HG03108 (cell line): ENCODE measurements at regions not wholly inside any gene's neighbourhood (a gene's known extent, or its start where the extent isn't known, plus 50 kb on each side); places are given as distances from the start of the nearest gene placed in this dataset.
A peak's percentile ranks its signal among the peaks of the same experiment; 100 is the strongest.

ENCODE experiments used
- ATAC-seq: cut with Tn5 transposase; IDR thresholded peaks from one replicate; pipeline ENCODE4 v1.9.1; 2021; ENCODE audit warnings: moderate library complexity; ENCODE audit not compliant: unreplicated experiment

DNA sequence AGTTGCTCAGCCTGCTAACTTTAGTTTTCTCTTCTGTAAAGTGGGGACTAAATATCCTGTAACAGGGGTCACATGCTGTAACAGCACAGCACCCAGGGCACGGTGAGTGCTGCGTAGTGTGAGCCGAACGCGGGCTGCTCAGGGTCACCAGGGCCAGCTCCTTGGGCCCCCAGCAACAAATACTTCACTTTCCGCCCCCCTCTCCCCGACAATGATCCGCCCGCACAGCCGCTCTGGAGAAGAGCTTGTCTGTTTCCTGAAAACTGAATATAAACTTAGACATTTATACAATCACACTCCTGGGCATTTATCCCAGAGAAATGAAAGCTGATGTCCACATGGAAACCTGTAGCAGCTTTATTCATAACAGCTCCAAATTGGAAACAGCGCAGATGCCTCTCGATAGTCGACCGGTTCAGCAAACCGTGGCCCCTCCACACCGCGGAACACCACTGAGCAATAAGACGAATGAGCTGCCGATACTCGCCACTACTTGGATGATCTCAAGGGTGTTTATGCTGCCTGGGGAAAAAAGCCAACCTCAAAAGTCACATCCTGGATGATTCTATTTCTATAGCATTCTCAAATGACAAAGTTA lies 267.2 kb downstream of the PARN start:
- ATAC-seq = no peak

DNA sequence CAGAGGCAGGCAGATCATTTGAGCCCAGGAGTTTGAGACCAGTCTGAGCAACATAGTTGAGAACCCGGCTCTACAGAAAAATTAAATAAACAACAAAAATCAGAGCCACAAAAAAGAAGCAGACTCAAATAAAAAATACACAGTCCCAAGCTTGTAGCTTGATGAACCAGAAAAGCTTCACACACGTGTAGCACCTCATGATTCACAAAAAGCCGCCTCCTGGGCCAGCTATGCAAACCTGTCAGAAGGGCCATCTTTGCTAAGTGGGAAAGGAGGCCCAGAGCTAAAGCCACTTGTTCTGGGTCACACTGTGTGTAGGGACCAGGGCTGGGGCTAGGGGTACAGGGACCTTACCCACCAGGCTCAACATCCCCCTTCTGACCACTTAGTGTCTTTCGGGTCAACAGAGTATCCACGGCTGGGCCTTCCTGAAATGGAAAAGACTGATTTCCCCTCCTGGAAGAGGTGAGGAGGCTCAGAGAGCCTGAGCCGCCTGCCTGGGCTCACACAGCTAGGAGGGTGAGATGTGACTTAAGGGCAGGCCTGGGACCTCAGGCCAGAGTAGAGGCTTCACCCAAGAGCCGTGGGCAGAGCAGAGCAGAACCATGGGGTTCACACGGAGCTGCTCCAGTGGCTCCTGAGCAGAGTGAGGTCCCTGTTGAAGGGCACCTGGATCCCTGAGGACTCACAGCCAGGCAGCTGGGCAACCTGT lies 269.6 kb downstream of the PARN start:
- no peak for ATAC-seq

DNA sequence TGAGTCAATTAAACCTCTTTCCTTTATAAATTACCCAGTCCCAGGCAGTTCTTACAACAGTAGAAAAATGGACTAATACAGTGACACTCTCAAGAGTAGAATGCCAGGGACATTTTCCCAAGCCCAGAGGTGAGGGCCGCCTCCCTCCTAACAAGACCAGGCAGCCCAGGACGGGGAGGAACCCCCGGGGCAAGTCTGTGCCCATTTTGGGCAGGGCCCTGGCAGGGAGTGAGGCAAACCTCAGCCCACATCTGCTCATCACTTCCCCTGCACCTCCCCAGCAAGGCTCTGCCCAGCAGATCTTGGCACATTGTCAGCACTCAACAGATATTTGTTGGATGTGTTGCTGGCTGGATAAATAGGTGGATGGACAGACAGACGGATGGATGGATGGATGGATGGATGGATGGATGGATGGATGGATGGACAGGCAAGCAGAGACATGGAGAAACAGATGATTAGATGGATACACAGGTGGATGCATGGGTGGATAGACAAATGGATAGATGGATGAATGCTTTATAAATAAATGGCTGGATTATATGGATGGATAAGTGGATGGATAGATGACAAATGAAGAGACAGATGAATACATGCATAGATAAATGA lies 271.3 kb downstream of the PARN start:
- ATAC-seq = no peak

DNA sequence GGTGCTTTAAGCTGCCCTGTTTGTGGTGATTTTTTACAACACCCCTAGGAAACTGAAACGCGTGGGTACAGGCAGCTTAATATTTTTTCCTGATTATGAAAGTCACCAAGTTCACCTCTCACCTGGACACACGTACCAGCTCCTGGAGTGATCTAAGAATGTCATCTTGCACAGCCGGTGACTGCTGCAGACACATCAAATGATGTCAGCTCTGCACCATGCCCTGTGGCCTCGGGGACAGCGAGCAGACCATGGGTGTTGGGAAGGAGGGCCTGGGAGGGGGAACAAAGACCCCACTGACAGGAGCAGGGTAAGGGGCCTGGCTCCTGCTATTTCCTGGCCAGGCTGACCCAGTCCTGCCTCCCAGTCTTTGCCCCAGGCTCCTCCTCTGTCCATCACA lies 272.7 kb downstream of the PARN start:
- no peak for ATAC-seq

DNA sequence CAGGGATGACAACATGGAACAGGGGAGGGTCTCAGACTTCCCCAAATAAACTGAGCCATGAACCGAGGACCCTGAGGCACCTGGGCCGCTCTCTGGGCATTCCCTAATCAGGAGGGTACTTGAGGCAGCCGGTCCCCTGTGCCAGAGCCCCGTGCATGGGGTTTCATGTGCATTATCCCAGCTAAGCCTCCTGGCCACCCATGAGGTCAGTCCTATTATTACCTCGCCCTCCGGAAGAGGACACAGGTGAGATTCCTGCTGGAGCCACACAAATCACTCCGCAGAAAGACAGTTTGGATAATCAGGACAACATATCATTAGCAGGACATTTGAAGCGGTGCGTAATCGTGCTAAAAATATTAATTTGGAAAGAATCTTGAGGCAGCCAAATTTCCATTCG lies 274.0 kb downstream of the PARN start:
- no peak for ATAC-seq

DNA sequence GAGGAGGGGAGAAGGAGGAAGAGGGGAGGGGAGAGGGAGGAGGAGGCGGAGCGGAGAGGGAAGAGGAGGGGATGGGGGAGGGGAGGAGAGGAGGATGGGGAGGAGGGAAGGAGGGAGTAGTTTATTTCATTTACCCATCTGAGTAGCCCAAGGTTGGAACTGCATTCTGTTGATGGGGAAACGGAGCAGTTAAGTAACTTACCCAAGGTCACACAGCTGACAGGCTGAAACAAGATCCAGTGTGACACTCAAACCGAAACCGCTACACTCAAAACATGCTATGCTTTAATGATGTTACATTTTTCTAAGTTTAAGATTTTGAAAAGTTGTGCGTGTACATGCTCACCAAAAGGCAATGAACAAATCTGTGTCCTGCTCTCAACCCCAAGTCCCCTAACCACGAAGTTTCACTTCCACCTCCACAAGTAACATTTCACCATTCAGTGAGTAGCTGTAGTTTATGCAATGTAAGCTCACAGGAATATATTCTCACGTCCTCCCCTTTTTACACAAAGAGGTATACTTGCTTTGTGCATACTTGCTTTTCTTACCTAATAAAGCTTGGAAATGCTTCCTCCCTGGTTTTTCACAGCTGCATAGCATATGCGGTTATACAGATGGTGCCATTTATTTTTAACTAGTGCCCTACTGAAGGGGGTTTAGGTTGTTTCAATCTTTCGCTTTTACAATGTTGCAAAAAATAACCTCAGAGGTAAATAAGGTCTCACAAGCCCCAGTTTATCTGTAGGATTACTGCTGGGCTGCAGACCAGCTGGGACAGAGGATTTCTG lies 275.3 kb downstream of the PARN start:
- peak; percentile 81 for ATAC-seq

DNA sequence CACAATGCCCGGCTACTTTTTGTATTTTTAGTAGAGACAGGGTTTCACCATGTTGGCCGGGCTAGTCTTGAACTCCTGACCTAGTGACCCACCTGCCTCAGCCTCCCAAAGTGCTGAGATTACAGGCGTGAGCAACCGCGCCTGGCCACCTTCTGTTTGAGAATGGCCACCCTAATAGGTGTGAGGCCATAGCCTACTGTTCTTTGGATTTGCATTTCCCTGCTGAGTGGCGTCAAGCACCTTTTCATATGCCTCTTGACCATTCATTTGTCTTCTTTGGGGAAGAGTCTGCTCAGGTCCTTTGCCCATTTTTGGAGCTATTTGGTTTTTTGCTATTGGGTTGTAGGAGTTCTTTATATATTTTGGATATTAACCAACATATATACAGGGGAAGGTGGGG lies 276.7 kb downstream of the PARN start:
- no peak for ATAC-seq

DNA sequence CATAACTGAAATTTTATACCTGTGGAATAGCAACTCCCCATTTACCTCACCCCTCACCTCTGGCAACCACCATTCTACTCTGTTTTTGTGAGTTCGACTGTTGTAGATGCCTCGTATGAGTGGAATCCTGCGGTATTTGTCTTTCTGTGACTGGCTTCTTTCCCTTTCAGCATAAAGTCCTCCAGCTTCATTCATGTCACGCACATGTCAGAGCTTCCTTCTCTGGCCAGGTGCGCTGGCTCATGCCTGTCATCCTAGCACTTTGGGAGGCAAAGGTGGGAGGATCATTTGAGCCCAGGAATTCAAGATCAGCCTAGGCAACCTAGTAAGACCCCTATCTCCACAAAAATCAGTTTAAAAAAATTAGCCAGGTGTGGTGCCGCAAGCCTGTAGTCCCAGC lies 278.4 kb downstream of the PARN start:
- no peak for ATAC-seq

DNA sequence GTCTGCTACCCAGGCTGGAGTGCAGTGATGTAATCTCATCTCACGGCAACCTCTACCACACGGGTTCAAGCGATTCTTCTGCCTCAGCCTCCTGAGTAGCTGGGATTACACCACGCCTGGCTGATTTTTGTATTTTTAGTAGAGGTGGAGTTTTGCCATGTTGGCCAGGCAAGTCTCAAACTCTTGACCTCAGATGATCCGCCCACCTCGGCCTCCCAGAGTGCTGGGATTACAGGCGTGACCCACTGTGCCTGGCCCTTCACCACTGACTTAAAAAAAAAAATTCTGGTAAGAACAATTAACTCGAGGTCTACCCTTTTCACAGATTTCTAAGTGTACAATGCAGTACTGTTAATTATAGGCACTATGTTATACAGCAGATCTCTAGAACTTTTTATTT lies 279.4 kb downstream of the PARN start:
- ATAC-seq = no peak

DNA sequence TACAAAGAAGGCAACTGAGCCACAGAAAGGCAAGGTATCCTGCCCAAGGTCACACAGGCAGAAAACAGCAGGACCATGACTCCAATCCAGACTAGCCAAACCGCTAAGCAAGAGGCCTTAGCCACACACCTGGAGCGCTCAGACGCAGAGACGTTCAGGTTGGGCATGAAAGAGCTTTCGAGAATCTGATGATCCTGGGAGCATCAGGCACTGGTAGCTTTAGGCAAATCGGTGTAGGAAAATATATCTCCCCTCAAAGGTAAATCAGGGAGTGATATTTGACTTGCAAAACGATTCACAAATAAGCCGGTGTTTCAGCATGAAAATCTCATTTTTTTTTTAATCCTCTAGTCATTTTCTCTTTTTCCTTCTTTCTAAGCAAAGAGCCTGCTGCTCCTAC lies 279.0 kb downstream of the MRTFB start:
- no peak for ATAC-seq

DNA sequence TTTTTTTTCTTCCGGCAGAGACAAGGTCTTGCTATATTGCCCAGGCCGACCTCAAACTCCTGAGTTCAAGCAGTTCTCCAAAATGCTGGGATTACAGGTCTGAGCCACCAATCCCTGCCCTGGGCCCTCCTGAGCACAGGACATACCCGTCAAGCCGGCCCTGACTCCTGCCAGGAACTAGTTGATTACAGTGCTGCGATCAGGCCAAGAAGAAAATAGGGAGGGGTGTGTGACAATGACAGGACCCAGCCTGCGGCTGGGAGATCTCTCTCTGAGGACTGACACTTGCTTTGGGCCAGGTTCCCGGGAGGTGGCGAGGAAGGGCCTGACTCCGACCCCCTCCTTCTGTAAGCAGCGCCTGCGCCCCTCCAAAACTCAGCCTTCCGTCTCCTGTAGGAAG lies 276.6 kb downstream of the MRTFB start:
- no peak for ATAC-seq

DNA sequence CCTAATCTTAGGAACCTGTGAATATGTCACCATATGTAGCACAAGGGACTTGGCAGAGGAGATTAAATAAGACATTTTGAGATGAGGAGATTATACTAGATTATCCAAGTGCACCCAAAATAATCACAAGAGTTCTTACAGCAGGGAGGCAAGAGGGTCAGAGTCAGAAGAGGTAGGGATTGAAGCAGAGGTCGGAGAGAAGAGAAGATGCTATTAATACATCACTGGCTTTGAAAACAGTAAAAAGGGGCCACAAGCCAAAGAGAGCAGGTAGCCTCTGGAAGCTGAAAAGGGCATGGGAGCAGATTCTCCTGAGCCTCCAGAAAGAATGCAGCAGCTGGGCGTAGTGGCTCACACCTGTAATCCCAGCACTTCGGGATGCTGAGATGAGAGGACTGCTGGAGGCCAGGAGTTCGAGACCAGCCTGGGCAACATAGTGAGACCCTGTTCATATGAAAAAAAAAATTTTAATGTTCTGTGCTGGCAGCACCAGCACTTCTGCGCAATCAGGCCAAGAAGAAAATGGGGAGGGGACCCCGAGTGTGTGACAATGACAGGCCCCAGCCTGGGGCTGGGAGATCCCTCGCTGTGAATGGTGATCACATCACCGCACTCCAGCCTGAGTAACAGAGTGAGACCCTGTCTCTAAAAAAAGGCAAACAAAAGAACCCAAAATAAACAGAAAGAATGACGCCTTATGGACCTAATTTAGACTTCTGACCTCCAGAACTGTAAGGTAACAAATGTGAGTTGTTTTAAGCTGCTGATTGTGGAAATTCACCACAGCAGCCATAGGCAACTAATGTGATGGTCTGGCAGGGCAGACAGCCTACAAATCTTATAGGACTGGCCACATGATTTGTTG lies 275.4 kb downstream of the MRTFB start:
- ATAC-seq = no peak

DNA sequence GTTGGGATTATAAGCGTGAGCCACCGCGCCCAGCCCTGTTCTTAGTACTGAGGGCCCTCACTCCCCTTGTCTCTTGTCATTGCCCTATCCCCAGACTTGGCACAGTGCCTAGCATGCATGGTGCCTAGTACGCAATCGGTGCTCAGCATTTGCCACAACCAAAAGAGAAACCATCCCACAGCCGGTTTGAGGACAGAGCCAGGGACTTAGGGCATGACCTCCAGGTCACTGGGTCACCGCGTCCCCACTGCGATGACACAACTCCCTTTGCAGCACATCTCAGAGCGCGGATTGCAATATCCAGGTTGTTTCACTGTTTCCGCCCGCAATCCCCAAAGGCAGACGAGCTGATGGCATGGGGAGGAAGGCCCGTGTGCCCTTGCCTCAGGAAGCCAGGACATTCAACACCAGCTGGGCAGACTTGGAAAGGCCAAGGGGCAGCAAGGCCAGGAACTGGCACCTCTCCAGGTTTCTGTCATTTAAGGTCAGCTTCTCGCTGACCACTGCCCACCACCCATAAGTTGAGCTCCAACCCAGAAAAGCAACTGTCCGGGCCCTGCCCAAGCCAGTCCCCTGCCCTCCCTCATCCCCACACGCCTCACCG lies 274.5 kb downstream of the MRTFB start:
- no peak for ATAC-seq

DNA sequence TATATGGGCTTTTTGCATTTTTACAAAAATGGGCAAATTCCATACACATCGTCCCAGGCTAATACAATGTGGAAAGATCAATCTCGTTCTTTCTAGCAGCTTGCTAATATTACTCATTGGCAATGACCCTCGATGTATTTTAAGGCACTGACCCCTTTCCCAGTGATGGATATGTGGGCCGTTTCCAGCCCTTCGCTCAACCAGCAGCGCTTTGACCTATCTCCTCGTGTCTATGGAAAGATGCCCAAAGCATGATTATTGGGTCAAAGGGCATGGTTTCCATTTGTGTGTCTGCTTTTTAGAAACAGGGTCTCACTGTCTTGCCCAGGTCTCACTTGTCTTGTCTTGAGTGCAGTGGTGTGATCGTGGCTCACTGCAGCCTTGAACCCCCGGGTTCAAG lies 273.8 kb downstream of the MRTFB start:
- ATAC-seq = no peak

DNA sequence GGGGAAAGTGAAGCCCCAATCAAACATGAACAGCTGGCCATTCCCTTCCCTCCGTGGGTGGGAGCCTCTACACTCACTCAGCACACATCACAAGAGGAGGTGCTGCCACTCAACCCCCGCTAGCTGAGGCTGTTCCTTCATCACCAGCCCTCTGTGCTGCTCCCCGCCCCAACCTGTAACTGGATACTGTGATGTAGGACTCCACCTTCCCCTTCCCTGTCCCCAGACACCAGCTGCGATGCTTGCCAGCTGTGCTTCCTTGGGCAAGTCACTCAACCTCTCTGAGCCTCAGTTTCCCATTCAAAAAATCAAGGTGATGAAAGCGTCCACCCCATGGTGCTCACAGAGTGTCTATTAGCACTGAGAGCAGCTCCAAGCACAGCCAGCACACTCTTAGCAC lies 273.2 kb downstream of the MRTFB start:
- no peak for ATAC-seq

DNA sequence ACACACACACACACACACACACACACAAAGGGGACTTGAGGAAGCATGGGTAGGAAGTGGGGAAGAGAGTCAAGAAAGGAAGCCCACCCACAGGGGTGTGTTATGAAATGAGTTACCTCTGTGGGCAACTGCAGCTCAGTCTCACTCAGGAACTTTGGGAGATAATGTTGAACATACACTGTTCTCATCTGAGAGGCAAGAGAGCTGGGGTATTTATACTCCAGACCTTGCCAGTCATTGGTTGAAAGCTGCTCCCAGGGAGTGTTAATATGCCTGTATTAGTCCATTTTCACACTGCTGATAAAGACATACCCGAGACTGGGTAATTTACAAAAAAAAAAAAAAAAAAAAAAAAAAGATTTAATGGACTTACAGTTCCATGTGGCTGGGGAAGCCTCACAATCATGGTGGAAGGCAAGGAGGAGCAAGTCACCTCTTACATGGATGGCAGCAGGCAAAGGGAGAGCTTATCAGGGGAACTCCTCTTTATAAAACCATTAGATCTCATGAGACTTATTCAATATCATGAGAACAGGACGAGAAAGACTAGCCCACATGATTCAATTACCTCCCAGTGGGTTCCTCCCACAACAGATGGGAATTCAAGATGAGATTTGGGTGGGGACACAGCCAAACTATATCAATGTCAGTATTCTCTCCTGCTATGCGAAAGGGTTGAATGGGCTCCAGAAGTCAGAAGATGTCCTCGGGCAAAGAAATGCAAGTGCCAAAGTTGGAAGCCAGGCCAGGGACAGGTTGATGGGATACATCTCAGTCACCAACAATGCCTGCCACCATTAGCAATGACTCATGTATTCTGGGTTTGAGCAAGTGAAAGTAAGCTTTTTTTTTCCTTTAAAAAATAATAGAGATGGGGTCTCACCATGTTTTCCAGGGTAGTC lies 270.5 kb downstream of the MRTFB start:
- no peak for ATAC-seq

DNA sequence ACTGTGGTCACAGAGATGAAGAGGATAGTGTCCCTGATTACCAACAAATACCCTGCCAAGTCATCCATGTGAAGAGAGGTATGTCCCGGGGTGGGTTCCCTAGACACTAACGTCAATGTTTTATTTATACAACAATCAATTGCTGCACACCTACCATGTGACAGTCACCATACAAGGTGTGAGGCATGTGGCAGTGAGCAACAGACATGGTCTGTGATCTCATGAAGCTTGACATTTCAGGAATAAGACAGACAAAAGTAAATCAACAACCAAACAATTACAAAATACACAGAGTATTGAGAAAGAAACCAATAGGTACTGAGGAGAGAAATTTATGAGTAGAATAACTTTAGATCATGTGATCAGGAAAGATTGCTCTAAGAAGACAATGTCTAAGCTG lies 268.6 kb downstream of the MRTFB start:
- no peak for ATAC-seq

DNA sequence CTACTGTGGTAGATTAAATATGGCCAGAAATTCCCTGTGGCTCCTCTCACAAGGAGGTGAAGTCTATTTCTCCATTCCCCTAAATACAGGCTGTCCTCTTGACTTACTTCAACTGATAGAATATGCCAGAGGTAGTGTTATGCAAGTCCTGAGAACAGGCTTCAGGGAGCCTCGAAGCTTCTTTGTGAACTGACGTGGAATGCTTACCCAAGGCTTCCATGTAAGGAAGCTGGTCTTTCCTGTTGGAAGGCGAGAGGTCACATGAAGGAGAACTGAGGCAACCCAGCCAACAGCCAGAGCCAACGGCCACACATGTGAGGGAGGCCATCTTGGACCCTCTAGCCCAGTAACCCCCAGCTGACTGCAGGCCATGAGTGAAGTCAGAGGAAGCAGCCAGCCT lies 267.9 kb downstream of the MRTFB start:
- ATAC-seq = no peak

DNA sequence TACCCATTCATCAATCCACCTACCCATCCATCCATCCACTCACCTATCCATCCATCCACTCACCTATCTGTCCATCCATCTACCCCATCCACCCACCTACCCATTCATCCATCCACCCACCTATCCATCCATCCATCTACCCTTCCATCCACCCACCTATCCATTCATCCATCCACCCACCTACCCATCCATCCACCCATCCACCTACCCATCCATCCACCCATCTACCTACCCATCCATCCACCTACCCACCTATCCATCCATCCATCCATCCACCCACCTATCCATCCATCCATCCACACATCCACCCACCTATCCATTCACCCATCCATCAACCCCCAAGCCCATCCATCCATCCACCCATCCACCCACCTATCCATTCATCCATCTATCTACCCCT lies 267.1 kb downstream of the MRTFB start:
- no peak for ATAC-seq
